HG03469 (cell line): ENCODE measurements at regions not wholly inside any gene's neighbourhood (a gene's known extent, or its start where the extent isn't known, plus 50 kb on each side); places are given as distances from the start of the nearest gene placed in this dataset.
A peak's percentile ranks its signal among the peaks of the same experiment; 100 is the strongest.

Source experiments
- ATAC-seq: cut with Tn5 transposase; IDR thresholded peaks from one replicate; pipeline ENCODE4 v1.9.1; 2021; ENCODE audit warnings: mild to moderate bottlenecking, moderate library complexity, moderate number of reproducible peaks; ENCODE audit not compliant: unreplicated experiment

GRCh38 chr9:107118863-107119624, 164.0 kb upstream of the RAD23B start:
- no peak for ATAC-seq

GRCh38 chr9:107119735-107120134, 163.3 kb upstream of the RAD23B start:
- ATAC-seq, result no peak

- no peak for ATAC-seq
Measured at GRCh38 chr9:107123389-107123788, 159.7 kb upstream of the RAD23B start.

- no peak for ATAC-seq
Measured at GRCh38 chr9:107127608-107128007, 155.5 kb upstream of the RAD23B start.

- ATAC-seq, result no peak
Measured at GRCh38 chr9:107131108-107131799, 151.8 kb upstream of the RAD23B start.

GRCh38 chr9:107136296-107136695, 146.8 kb upstream of the RAD23B start:
- ATAC-seq, result no peak

- ATAC-seq, result no peak
Measured at GRCh38 chr9:107137495-107138202, 145.4 kb upstream of the RAD23B start.

GRCh38 chr9:107138261-107138992, 144.7 kb upstream of the RAD23B start:
- no peak for ATAC-seq

GRCh38 chr9:107141967-107142366, 141.1 kb upstream of the RAD23B start:
- no peak for ATAC-seq

- ATAC-seq, result no peak
Measured at GRCh38 chr9:107142430-107142829, 140.6 kb upstream of the RAD23B start.

- no peak for ATAC-seq
Measured at GRCh38 chr9:107142896-107143603, 140.0 kb upstream of the RAD23B start.

- ATAC-seq, result no peak
Measured at GRCh38 chr9:107144475-107144874, 138.6 kb upstream of the RAD23B start.

- ATAC-seq, result no peak
Measured at GRCh38 chr9:107147134-107147533, 135.9 kb upstream of the RAD23B start.

- no peak for ATAC-seq
Measured at GRCh38 chr9:107148216-107148615, 134.9 kb upstream of the RAD23B start.

- ATAC-seq, result no peak
Measured at GRCh38 chr9:107149756-107150155, 133.3 kb upstream of the RAD23B start.

GRCh38 chr9:107153336-107153735, 129.7 kb upstream of the RAD23B start:
- ATAC-seq, result no peak

GRCh38 chr9:107154291-107154690, 128.8 kb upstream of the RAD23B start:
- ATAC-seq, result no peak

GRCh38 chr9:107154766-107155165, 128.3 kb upstream of the RAD23B start:
- ATAC-seq, result no peak

- ATAC-seq, result no peak
Measured at GRCh38 chr9:107155244-107155817, 127.7 kb upstream of the RAD23B start.

GRCh38 chr9:107158321-107158720, 124.8 kb upstream of the RAD23B start:
- peak; percentile 62 for ATAC-seq
